Activated CD4-positive, alpha-beta T cell treated with anti-CD3 and anti-CD28 coated beads for 36 hours (primary cell): ENCODE measurements at regions not wholly inside any gene's neighbourhood (a gene's known extent, or its start where the extent isn't known, plus 50 kb on each side); places are given as distances from the start of the nearest gene placed in this dataset.
"Not testable (repeated sequence)": the region's sequence is repeated elsewhere in the genome, so short reads cannot be mapped to it uniquely, and the experiment has no call there.

Source experiments
- ATAC-seq: fragments of 200-7000 bp; cut with Tn5 transposase; one replicate; pipeline ENCODE4 v1.10.0; 2021; ENCODE audit warnings: mild to moderate bottlenecking, moderate library complexity
- CTCF ChIA-PET: fragments of 350-600 bp; sonication (Branson Sonifier 250); formaldehyde crosslinking; loops from one replicate; lab custom pipeline; 2021; ENCODE audit warnings: antibody characterized with exemption; lab: Charles Lee
- POLR2A ChIA-PET: fragments of 350-600 bp; sonication (Branson Sonifier 250); formaldehyde crosslinking; loops from one replicate; lab custom pipeline; 2021; ENCODE audit warnings: antibody characterized with exemption, inconsistent platforms; lab: Charles Lee
- DNase-seq: peaks from one replicate; pipeline ENCODE4 v3.0.0-alpha.2; 2020
- H3K27ac Mint-ChIP-seq: one replicate; pipeline ENCODE4 v1.8.0; 2021; ENCODE audit warnings: mixed read lengths
- H3K27me3 Mint-ChIP-seq: one replicate; pipeline ENCODE4 v1.8.0; 2021; ENCODE audit warnings: mixed read lengths
- H3K36me3 Mint-ChIP-seq: one replicate; pipeline ENCODE4 v1.8.0; 2021; ENCODE audit warnings: low read depth, mixed read lengths
- H3K4me1 Mint-ChIP-seq: one replicate; pipeline ENCODE4 v1.8.0; 2021; ENCODE audit warnings: mixed read lengths
- H3K4me3 Mint-ChIP-seq: one replicate; pipeline ENCODE4 v1.8.0; 2021; ENCODE audit warnings: mild to moderate bottlenecking, moderate library complexity, mixed read lengths
- H3K9me3 Mint-ChIP-seq: one replicate; pipeline ENCODE4 v1.8.0; 2021; ENCODE audit warnings: low read depth, mixed read lengths
- intact Hi-C, 2 experiments: fragments of 100-400 bp; cut with DNase I in 1 of 2; cut with micrococcal nuclease in 1 of 2; formaldehyde crosslinking; loops; one replicate each; pipeline versions ENCODE4 v1.14.2 to v1.15.1; 2022 to 2024; cut with DNase I, micrococcal nuclease

DNA sequence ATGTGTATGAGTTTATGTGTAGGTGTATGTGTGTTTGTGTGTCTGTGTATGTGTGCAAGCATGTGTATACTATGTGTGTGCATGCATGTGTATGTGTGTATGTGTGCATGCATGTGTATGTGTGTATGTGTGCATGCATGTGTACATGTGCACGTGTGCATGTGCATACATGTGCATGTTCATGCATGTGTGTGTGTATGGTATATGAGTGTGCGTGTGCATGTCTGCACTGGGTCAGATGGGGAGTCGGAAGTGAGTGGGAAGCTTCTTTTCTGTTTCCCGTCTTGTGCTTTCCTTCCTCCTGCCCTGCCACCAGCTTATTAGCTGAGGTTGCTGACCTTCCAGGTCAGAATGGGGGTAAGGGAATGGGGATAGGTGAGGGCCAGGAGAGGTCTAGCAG, 174.7 kb downstream of the MAP2K4 start:
- Mint-ChIP-seq H3K4me3 (no peak overlapping the region), H3K27me3 (peaks cover 5% of the 10 kb centered on the region), H3K4me1 (no peaks in the 10 kb centered on the region), H3K9me3 (peaks cover 2% of the 10 kb centered on the region), H3K27ac (no peak overlapping the region), H3K36me3 (no peaks in the 10 kb centered on the region)
- ChIA-PET POLR2A (no interaction called here), CTCF (no interaction called here)
- intact Hi-C loops: no loop called here
- DNase-seq (no peak), ATAC-seq (no peak)

DNA sequence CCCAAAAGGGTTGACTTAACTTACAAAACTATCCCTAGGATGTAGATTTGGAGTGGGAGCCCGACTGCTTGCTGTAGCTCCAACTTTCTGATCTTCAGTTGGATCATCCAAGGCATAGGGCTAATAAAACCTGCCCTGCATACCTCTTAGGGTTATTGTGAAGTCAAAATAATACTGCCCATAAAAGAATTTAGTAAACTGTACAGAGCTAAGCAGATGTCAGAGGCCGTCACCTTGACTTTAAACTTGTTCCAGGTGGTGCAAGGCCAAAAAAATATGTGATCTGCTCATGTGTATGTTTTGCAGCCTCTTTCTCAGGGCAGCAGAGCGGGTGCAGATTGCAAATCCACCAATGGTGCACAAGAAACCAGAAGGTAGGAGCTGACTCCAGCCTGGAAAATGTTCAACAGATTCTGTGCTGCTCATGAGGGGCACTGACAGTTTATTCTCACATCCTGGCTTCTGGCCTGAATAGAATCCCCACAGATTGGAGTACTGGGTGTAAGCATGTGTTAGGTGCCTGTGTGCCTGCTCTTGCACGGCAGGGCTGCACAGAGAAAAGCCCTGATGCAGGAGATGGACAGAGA, 180.7 kb downstream of the MAP2K4 start:
- no peak for DNase-seq
- Mint-ChIP-seq H3K4me3 (no peak overlapping the region), H3K27me3 (peaks cover 1% of the 10 kb centered on the region), H3K27ac (no peak overlapping the region), H3K36me3 (no peaks in the 10 kb centered on the region), H3K4me1 (no peaks in the 10 kb centered on the region), H3K9me3 (no peaks in the 10 kb centered on the region)
- ChIA-PET POLR2A (no interaction called here), CTCF (no interaction called here)
- ATAC-seq: no peak
- intact Hi-C loops: no loop called here

- H3K4me3 Mint-ChIP-seq: no peak overlapping the region
- ChIA-PET POLR2A (no interaction called here), CTCF (no interaction called here)
- intact Hi-C loops: no loop called here
- H3K27ac Mint-ChIP-seq: no peak overlapping the region
- H3K36me3 Mint-ChIP-seq: no peaks in the 10 kb centered on the region
- DNase-seq (no peak), ATAC-seq (no peak)
- H3K4me1 Mint-ChIP-seq: no peaks in the 10 kb centered on the region
- peaks cover 1% of the 10 kb centered on the region for H3K27me3 Mint-ChIP-seq
- H3K9me3 Mint-ChIP-seq: no peaks in the 10 kb centered on the region
These were observed 189.0 kb downstream of the MAP2K4 start for GRCh38 chr17:12209632-12210191.

DNA sequence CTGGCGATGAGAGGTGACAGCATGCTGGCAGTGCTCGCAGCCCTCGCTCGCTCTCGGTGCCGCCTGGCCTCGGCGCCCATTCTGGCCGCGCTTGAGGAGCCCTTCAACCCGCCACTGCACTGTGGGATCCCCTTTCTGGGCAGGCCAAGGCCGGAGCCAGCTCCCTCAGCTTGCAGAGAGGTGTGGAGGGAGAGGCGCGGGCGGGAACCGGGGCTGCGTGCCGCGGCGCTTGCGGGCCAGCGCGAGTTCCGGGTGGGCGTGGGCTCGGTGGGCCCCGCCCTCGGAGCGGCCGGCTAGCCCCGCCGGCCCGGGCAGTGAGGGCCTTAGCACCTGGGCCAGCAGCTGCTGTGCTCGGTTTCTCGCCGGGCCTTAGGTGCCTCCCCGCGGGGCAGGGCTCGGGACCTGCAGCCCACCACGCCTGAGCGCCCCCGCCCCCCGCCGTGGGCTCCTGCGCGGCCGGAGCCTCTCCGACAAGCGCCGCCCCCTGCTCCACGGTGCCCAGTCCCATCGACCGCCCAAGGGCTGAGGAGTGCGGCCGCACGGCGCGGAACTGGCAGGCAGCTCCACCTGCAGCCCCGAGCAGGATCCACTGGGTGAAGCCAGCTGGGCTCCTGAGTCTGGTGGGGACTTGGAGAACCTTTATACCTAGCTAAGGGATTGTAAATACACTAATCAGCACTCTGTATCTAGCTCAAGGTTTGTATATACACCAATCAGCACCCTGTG, 200.2 kb downstream of the MAP2K4 start:
- POLR2A ChIA-PET, H3K9me3 Mint-ChIP-seq, H3K4me3 Mint-ChIP-seq, H3K4me1 Mint-ChIP-seq, H3K36me3 Mint-ChIP-seq, DNase-seq, H3K27ac Mint-ChIP-seq, H3K27me3 Mint-ChIP-seq, intact Hi-C loops, ATAC-seq: not testable (repeated sequence)
- CTCF ChIA-PET: interaction anchor here (1.0 kb wide), 1 partner anchor 39 kb away, joined by 4 read pairs; no protein-coding TSS in a partner anchor

- intact Hi-C loops: no loop called here
- H3K27ac Mint-ChIP-seq: no peak overlapping the region
- H3K9me3 Mint-ChIP-seq: peaks cover 7% of the 10 kb centered on the region
- DNase-seq (no peak), ATAC-seq (no peak)
- POLR2A ChIA-PET: no interaction called here
- H3K36me3 Mint-ChIP-seq: no peaks in the 10 kb centered on the region
- H3K27me3 Mint-ChIP-seq: peaks cover 2% of the 10 kb centered on the region
- H3K4me1 Mint-ChIP-seq: no peaks in the 10 kb centered on the region
- CTCF ChIA-PET: no interaction called here
- no peak overlapping the region for H3K4me3 Mint-ChIP-seq
These were observed 201.7 kb downstream of the MAP2K4 start for GRCh38 chr17:12222392-12222791.

GRCh38 chr17:12227547-12227946, 206.9 kb downstream of the MAP2K4 start:
- Mint-ChIP-seq H3K27ac (no peak overlapping the region), H3K4me3 (no peak overlapping the region), H3K36me3 (no peaks in the 10 kb centered on the region), H3K4me1 (no peaks in the 10 kb centered on the region), H3K27me3 (peaks cover 2% of the 10 kb centered on the region), H3K9me3 (peaks cover 3% of the 10 kb centered on the region)
- ATAC-seq (no peak), DNase-seq (no peak)
- CTCF ChIA-PET: no interaction called here
- intact Hi-C loops: no loop called here
- POLR2A ChIA-PET: no interaction called here

DNA sequence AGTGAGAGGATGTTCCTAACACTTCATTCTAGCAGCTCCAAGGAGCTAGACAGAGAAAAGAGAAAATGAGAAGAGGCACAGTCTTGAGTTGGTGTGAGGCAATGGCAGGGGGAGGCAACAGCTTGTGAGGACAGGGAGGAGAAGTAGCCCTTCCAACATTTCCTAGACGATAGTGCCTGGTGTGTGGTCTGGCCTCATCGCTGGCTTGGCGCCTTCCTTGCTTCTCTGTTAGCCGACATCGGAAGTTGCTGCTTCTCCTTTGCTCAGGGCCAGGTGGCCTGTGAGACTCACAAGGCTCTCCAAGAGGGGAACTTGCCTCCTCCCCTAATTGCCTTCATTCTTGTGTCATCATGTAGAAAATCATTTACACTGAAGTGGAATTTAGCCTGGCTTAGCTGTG, 208.7 kb downstream of the MAP2K4 start:
- peaks cover 2% of the 10 kb centered on the region for H3K27me3 Mint-ChIP-seq
- no peak for ATAC-seq
- no peak overlapping the region for H3K4me3 Mint-ChIP-seq
- intact Hi-C loops: no loop called here
- ChIA-PET CTCF (no interaction called here), POLR2A (no interaction called here)
- H3K9me3 Mint-ChIP-seq: peaks cover 2% of the 10 kb centered on the region
- DNase-seq: no peak
- H3K27ac Mint-ChIP-seq: no peak overlapping the region
- H3K4me1 Mint-ChIP-seq: no peaks in the 10 kb centered on the region
- no peaks in the 10 kb centered on the region for H3K36me3 Mint-ChIP-seq

- Mint-ChIP-seq H3K4me3 (no peak overlapping the region), H3K4me1 (no peaks in the 10 kb centered on the region), H3K27ac (no peak overlapping the region), H3K9me3 (peaks cover 2% of the 10 kb centered on the region), H3K27me3 (peaks cover 2% of the 10 kb centered on the region), H3K36me3 (no peaks in the 10 kb centered on the region)
- no peak for ATAC-seq
- POLR2A ChIA-PET: no interaction called here
- DNase-seq: no peak
- intact Hi-C loops: no loop called here
- CTCF ChIA-PET: no interaction called here
These were observed 210.0 kb downstream of the MAP2K4 start for GRCh38 chr17:12230481-12231354.

- Mint-ChIP-seq H3K4me1 (no peaks in the 10 kb centered on the region), H3K27ac (no peak overlapping the region), H3K4me3 (no peak overlapping the region), H3K9me3 (no peaks in the 10 kb centered on the region), H3K27me3 (no peaks in the 10 kb centered on the region), H3K36me3 (no peaks in the 10 kb centered on the region)
- ChIA-PET POLR2A (no interaction called here), CTCF (no interaction called here)
- ATAC-seq: no peak
- no peak for DNase-seq
- intact Hi-C loops: no loop called here
These were observed 210.6 kb downstream of the MAP2K4 start for GRCh38 chr17:12231355-12231682.

GRCh38 chr17:12239021-12239420, 218.3 kb downstream of the MAP2K4 start:
- H3K4me3 Mint-ChIP-seq, H3K9me3 Mint-ChIP-seq, H3K36me3 Mint-ChIP-seq, intact Hi-C loops, ATAC-seq, CTCF ChIA-PET, H3K27me3 Mint-ChIP-seq, DNase-seq, H3K27ac Mint-ChIP-seq, H3K4me1 Mint-ChIP-seq, POLR2A ChIA-PET: not testable (repeated sequence)

DNA sequence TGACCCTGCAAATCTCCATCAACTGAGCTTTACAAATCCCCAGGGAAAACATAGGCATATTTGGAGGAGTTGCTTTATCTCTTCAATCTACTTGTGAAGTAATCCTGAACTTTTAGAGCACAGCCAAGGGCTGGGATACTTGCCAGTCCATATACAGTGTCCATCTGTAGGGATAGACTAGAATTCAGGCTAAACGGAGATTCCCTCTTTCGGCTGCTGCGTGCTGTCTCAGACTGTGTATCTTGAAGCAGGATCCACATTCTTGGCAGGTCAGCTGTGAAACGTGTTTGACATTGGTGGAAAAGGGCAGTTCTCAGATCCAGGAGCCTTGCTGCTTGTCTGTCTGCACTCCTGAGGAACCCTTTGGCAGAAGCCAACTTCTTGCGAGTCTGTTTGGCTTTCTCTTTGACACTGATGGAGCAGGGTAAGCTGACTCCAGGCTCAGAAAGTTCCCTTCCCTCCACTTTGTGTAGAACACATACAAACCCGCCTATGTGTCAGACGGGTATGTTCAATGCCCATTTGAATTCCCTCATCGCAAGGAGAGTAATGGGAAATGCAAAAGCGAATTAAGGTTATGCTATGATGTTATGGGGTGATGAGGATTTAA, 221.8 kb downstream of the MAP2K4 start:
- Mint-ChIP-seq H3K27ac (no peak overlapping the region), H3K27me3 (peaks cover 1% of the 10 kb centered on the region), H3K4me1 (no peaks in the 10 kb centered on the region), H3K9me3 (no peaks in the 10 kb centered on the region), H3K36me3 (no peaks in the 10 kb centered on the region), H3K4me3 (no peak overlapping the region)
- POLR2A ChIA-PET: no interaction called here
- intact Hi-C loops: no loop called here
- CTCF ChIA-PET: no interaction called here
- ATAC-seq: no peak
- DNase-seq: no peak
